ENCODE measurements at regions not wholly inside any gene's neighbourhood (a gene's known extent, or its start where the extent isn't known, plus 50 kb on each side); places are given as distances from the start of the nearest gene placed in this dataset.
"Not testable (repeated sequence)": the region's sequence is repeated elsewhere in the genome, so short reads cannot be mapped to it uniquely, and the experiment has no call there.

DNA sequence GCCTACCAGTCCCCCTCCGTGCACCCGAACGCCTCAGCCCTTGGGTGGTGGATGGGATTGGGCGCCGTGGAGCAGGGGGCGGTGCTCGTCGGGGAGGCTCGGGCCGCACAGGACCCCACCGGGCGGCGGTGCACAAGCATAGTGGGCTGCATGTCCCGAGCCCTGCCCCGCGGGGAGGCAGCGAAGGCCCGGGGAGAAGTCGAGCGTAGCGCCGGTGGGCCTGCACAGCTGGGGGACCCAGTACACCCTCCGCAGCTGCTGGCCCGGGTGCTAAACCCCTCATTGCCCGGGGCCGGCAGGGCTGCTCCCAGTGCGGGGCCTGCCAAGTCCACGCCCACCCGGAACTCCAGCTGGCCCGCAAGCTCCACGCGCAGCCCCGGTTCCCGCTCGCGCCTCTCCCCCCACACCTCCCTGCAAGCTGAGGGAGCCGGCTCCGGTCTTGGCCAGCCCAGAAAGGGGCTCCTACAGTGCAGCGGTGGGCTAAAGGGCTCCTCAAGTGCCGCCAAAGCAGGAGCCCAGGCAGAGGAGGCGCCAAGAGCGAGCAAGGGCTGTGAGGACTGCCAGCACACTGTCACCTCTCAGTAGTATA, 891.3 kb upstream of the EPHA5 start:
- TF ChIP-seq POLR2A (IDR thresholded peaks at IDR 0.05; ENCODE audit: low read depth, low read length); POLR2AphosphoS5 (IDR thresholded peaks at IDR 0.05; ENCODE audit: low read depth, low read length); TAF1 (IDR thresholded peaks at IDR 0.05; ENCODE audit: low read depth, low read length); POU2F2 (IDR thresholded peaks at IDR 0.05; ENCODE audit: low read depth, low read length); SPI1 (IDR thresholded peaks at IDR 0.05; ENCODE audit: low read depth, low read length); PAX5 (IDR thresholded peaks at IDR 0.05; ENCODE audit: insufficient read depth, low read length, severe bottlenecking): not testable (repeated sequence)
